Esophagus muscularis mucosa (tissue), 4 donors: ENCODE measurements at regions not wholly inside any gene's neighbourhood (a gene's known extent, or its start where the extent isn't known, plus 50 kb on each side); places are given as distances from the start of the nearest gene placed in this dataset.

Source experiments
- DNase-seq: peaks from one replicate; pipeline ENCODE4 v3.0.0-alpha.2; 2017; ENCODE audit errors: extremely low spot score
- H3K27ac ChIP-seq, 4 donors: fragments of 200-600 bp; sonication (generic); replicated peaks in 1 of 4; 1 replicate in 3 of 4; 2 replicates in 1 of 4; pipeline ENCODE4 v1.5.1; 2016 to 2019; ENCODE audit warnings: mild to moderate bottlenecking in 1 of 4
- H3K27me3 ChIP-seq, 4 donors: fragments of 200-600 bp; sonication (generic); one replicate each; pipeline versions ENCODE4 v1.5.1 to v1.6.0; 2016 to 2019
- H3K36me3 ChIP-seq, 4 donors: fragments of 200-600 bp; sonication (generic); one replicate each; pipeline ENCODE4 v1.5.1; 2016 to 2019
- H3K4me1 ChIP-seq, 4 donors: fragments of 200-600 bp; sonication (generic); one replicate each; pipeline ENCODE4 v1.5.1; 2016 to 2019
- H3K4me3 ChIP-seq, 4 donors: fragments of 200-600 bp; sonication (generic); 1 replicate in 2 of 4; 2 replicates in 2 of 4; pipeline ENCODE4 v1.5.1; 2016 to 2019; ENCODE audit warnings: mild to moderate bottlenecking in 4 of 4, moderate library complexity in 1 of 4
- H3K9me3 ChIP-seq, 4 donors: fragments of 200-600 bp; sonication (generic); 1 replicate in 3 of 4; 2 replicates in 1 of 4; pipeline ENCODE4 v1.5.1; 2016 to 2019
- EP300 ChIP-seq: sonication (generic); formaldehyde crosslinking; IDR thresholded peaks from one replicate; pipeline ENCODE4 v1.6.1; 2017; ENCODE audit warnings: antibody characterized with exemption
- POLR2A ChIP-seq: fragments of 450-650 bp; IDR thresholded peaks from one replicate; pipeline ENCODE4 v1.6.1; 2017; ENCODE audit warnings: antibody characterized with exemption, moderate library complexity, mild to moderate bottlenecking, low read depth
- POLR2AphosphoS5 ChIP-seq, 2 donors: sonication (generic); formaldehyde crosslinking; IDR thresholded peaks; one replicate each; pipeline ENCODE4 v1.6.1; 2017; ENCODE audit warnings: antibody characterized with exemption in 2 of 2
- WGBS: methylation state at CpG from one replicate; pipeline ENCODE4 v1.1.5; 2018; 5-methylcytosine and 5-hydroxymethylcytosine counted together
- intact Hi-C: fragments of 100-400 bp; cut with DNase I; formaldehyde crosslinking; loops from one replicate; pipeline ENCODE4 v1.15.1; 2023
- TF ChIP-seq, protein P1 (sequence below), 3 experiments: fragments of 200-600 bp in 2 of 3; fragments of 450-650 bp in 1 of 3; sonication (generic) in 2 of 3; IDR thresholded peaks; one replicate each; pipeline ENCODE4 v1.5.1; 2017 to 2019; ENCODE audit warnings: antibody characterized with exemption in 3 of 3, mild to moderate bottlenecking in 2 of 3, moderate library complexity in 1 of 3

- Histone ChIP-seq H3K4me1 (no peaks in the 10 kb centered on the region), H3K4me3 (no peak overlapping the region), H3K36me3 (no peaks in the 10 kb centered on the region), H3K27ac (no peak overlapping the region), H3K9me3 (no peaks in the 10 kb centered on the region), H3K27me3 (no peaks in the 10 kb centered on the region)
- no peak for DNase-seq
- TF ChIP-seq POLR2AphosphoS5 (IDR thresholded peaks at IDR 0.05) (no peak), POLR2A (no peak), EP300 (no peak)
- TF ChIP-seq, protein P1, sequence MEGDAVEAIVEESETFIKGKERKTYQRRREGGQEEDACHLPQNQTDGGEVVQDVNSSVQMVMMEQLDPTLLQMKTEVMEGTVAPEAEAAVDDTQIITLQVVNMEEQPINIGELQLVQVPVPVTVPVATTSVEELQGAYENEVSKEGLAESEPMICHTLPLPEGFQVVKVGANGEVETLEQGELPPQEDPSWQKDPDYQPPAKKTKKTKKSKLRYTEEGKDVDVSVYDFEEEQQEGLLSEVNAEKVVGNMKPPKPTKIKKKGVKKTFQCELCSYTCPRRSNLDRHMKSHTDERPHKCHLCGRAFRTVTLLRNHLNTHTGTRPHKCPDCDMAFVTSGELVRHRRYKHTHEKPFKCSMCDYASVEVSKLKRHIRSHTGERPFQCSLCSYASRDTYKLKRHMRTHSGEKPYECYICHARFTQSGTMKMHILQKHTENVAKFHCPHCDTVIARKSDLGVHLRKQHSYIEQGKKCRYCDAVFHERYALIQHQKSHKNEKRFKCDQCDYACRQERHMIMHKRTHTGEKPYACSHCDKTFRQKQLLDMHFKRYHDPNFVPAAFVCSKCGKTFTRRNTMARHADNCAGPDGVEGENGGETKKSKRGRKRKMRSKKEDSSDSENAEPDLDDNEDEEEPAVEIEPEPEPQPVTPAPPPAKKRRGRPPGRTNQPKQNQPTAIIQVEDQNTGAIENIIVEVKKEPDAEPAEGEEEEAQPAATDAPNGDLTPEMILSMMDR (IDR thresholded peaks at IDR 0.05), result no peak
- intact Hi-C loops, result no loop called here
- 39% methylated on average over 3 of the region's 3 CpGs for WGBS
Observed at GRCh38 chr6:66851930-66852329, 1144.9 kb upstream of the EYS start.

GRCh38 chr6:66849843-66850242, 1142.8 kb upstream of the EYS start:
- Histone ChIP-seq H3K27ac (no peak overlapping the region), H3K4me1 (no peaks in the 10 kb centered on the region), H3K4me3 (no peak overlapping the region), H3K9me3 (no peaks in the 10 kb centered on the region), H3K27me3 (no peaks in the 10 kb centered on the region), H3K36me3 (no peaks in the 10 kb centered on the region)
- no peak for DNase-seq
- intact Hi-C loops, result no loop called here
- no peak for TF ChIP-seq POLR2AphosphoS5 (IDR thresholded peaks at IDR 0.05)
- TF ChIP-seq, protein P1 (IDR thresholded peaks at IDR 0.05), result no peak
- no peak for TF ChIP-seq EP300
- no peak for TF ChIP-seq POLR2A

DNA sequence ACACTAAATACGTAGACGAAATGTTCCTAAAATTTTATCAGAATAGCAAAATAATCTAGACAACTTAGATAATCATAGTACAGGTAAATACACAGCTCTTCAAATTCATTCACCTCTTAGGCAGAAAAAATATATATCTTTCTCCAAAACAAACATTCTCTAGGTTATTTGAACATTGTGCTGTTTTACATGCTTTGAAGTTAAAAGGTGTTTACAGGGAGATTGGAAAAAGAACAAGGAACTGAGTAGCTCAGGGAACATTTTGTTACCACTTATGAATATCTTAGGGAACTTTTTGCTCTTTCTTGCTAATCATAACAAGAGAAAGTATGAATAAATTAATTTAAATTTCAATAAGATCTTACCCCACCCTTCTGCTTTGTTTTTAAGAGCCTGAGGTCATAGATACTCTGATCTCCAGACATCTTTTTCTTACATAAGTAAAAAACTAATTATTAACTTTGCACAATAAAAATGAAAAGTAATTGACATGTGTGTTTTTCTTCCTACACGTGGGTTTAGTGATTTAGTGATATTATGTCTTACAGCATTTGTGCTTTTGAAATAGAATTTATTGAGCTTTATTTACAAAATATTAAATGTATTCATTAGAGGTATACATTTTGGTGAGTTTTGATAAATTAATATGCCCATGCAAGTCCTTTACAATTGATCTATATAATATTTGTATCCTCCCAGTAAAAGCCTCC, 1141.4 kb upstream of the EYS start:
- Histone ChIP-seq H3K4me1 (no peaks in the 10 kb centered on the region), H3K4me3 (no peak overlapping the region), H3K9me3 (no peaks in the 10 kb centered on the region), H3K27ac (no peak overlapping the region), H3K36me3 (no peaks in the 10 kb centered on the region), H3K27me3 (no peaks in the 10 kb centered on the region)
- no peak for TF ChIP-seq POLR2A
- TF ChIP-seq EP300, result no peak
- TF ChIP-seq POLR2AphosphoS5 (IDR thresholded peaks at IDR 0.05), result no peak
- TF ChIP-seq, protein P1 (IDR thresholded peaks at IDR 0.05), result no peak
- no peak for DNase-seq
- WGBS, result 66% methylated on average over 3 of the region's 3 CpGs
- intact Hi-C loops, result no loop called here

DNA sequence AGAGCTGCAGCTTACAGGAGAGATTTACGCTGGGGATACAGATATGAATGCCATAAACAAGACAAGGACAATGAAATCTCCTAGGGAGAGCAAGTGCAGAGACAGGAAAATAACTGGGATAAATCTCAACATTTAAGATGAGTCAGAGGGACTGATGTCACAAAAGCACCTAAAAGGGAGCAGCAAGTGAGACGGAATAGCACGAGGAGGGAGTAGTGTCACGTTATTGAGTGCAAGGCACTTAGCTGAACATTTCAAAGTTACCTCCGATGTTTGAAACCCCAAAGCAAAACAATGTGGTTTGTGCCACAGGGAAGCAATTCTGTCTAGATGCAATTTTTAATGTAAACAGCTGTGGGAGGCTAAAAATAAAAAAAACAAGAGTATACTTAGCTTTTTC, 1131.7 kb upstream of the EYS start:
- intact Hi-C loops, result no loop called here
- H3K36me3 ChIP-seq, result no peaks in the 10 kb centered on the region
- DNase-seq, result no peak
- 82% methylated on average over 5 of the region's 5 CpGs for WGBS
- no peaks in the 10 kb centered on the region for H3K4me1 ChIP-seq
- H3K27me3 ChIP-seq, result no peaks in the 10 kb centered on the region
- no peaks in the 10 kb centered on the region for H3K9me3 ChIP-seq
- H3K4me3 ChIP-seq, result no peak overlapping the region
- H3K27ac ChIP-seq, result no peak overlapping the region
- TF ChIP-seq EP300 (no peak), POLR2A (no peak), POLR2AphosphoS5 (IDR thresholded peaks at IDR 0.05) (no peak)
- TF ChIP-seq, protein P1 (IDR thresholded peaks at IDR 0.05), result no peak

GRCh38 chr6:66825539-66825938, 1118.5 kb upstream of the EYS start:
- H3K27ac ChIP-seq, result no peak overlapping the region
- TF ChIP-seq POLR2AphosphoS5 (IDR thresholded peaks at IDR 0.05), result no peak
- TF ChIP-seq, protein P1 (IDR thresholded peaks at IDR 0.05), result no peak
- TF ChIP-seq EP300, result no peak
- no peak for TF ChIP-seq POLR2A
- H3K4me3 ChIP-seq, result no peak overlapping the region
- no peaks in the 10 kb centered on the region for H3K4me1 ChIP-seq
- intact Hi-C loops, result no loop called here
- H3K27me3 ChIP-seq, result no peaks in the 10 kb centered on the region
- no peaks in the 10 kb centered on the region for H3K9me3 ChIP-seq
- no peaks in the 10 kb centered on the region for H3K36me3 ChIP-seq
- no peak for DNase-seq
- WGBS, result 43% methylated on average over 3 of the region's 3 CpGs
